HepG2 (cell line): ENCODE measurements at regions not wholly inside any gene's neighbourhood (a gene's known extent, or its start where the extent isn't known, plus 50 kb on each side); places are given as distances from the start of the nearest gene placed in this dataset.

Source experiments
- ATAC-seq: fragments of 200-7000 bp; cut with Tn5 transposase; 3 replicates; pipeline ENCODE4 v1.9.1; 2020; ENCODE audit warnings: mild to moderate bottlenecking, moderate library complexity
- BruUV-seq: library from RNA; stranded (reverse); fragments of 400-500 nt; replicated peaks from 2 replicates; lab custom pipeline; 2021; lab: Mats Ljungman, UMichigan
- CTCF ChIA-PET: fragments of 300-600 bp; formaldehyde crosslinking; extraction: SDS; loops from one replicate; lab custom pipeline; 2021; ENCODE audit warnings: low total read pairs, inconsistent platforms, low intra/inter-chr PET ratio; lab: Yijun Ruan, JAX
- POLR2A ChIA-PET: fragments of 350-600 bp; sonication (Branson Sonifier 250); formaldehyde crosslinking; loops from one replicate; lab custom pipeline; 2020; ENCODE audit warnings: antibody characterized with exemption, inconsistent platforms; lab: Yijun Ruan, JAX
- DNase-seq: peaks from one replicate; pipeline ENCODE4 v3.0.0-alpha.2; 2015; ENCODE audit warnings: low spot score
- FAIRE-seq: peaks from 3 replicates; lab custom pipeline; 2011; peaks lifted over from hg19 to GRCh38; lab: Jason Lieb, UNC
- H2AFZ ChIP-seq: one replicate; pipeline ENCODE4 v1.6.1; 2011; ENCODE audit warnings: low read length, inconsistent platforms
- H3K27ac ChIP-seq: fragments of 300-600 bp; 3 replicates; pipeline ENCODE4 v1.8.0; 2011; ENCODE audit warnings: mixed run types, mild to moderate bottlenecking, mixed read lengths, low read length, inconsistent platforms; ENCODE audit not compliant: insufficient read depth; ENCODE audit errors: extremely low read length
- H3K27me3 ChIP-seq, 2 experiments: fragments of 200-600 bp in 1 of 2; 2 replicates in 1 of 2; 3 replicates in 1 of 2; pipeline versions ENCODE4 v1.6.0 to v1.8.0; 2011; ENCODE audit warnings: low read length in 2 of 2, mild to moderate bottlenecking in 2 of 2, moderate library complexity in 2 of 2, inconsistent platforms in 1 of 2; ENCODE audit not compliant: insufficient read depth in 2 of 2, control insufficient read depth in 1 of 2
- H3K36me3 ChIP-seq, 2 experiments: fragments of 200-600 bp in 1 of 2; replicated peaks in 1 of 2; 2 replicates in 1 of 2; 3 replicates in 1 of 2; pipeline versions ENCODE4 v1.5.1 to v1.8.0; 2011; ENCODE audit warnings: low read length in 2 of 2, inconsistent platforms in 1 of 2; ENCODE audit not compliant: insufficient read depth in 2 of 2, control insufficient read depth in 1 of 2
- H3K4me1 ChIP-seq: 2 replicates; pipeline ENCODE4 v1.5.1; 2012; ENCODE audit warnings: low read length, inconsistent platforms; ENCODE audit not compliant: insufficient read depth
- H3K4me2 ChIP-seq: 2 replicates; pipeline ENCODE4 v1.6.0; 2011; ENCODE audit warnings: low read depth, low read length, inconsistent platforms
- H3K4me3 ChIP-seq, 3 experiments: fragments of 200-600 bp in 1 of 3; sonication (generic), shearing (Covaris generic) in 1 of 3; replicated peaks in 1 of 3; 2 replicates each; pipeline ENCODE4 v1.5.1; 2011 to 2016; ENCODE audit warnings: low read length in 3 of 3, inconsistent platforms in 2 of 3, low read depth in 2 of 3, mild to moderate bottlenecking in 2 of 3, control low read depth in 1 of 3, mixed read lengths in 1 of 3; ENCODE audit not compliant: insufficient read depth in 1 of 3
- H3K79me2 ChIP-seq: one replicate; pipeline ENCODE4 v1.6.1; 2011; ENCODE audit warnings: low read length, inconsistent platforms; ENCODE audit not compliant: insufficient read depth
- H3K9ac ChIP-seq: 2 replicates; pipeline ENCODE4 v1.6.0; 2011; ENCODE audit warnings: mild to moderate bottlenecking, low read depth, low read length, inconsistent platforms; ENCODE audit not compliant: insufficient read depth
- H3K9me3 ChIP-seq: 2 replicates; pipeline ENCODE4 v1.5.1; 2012; ENCODE audit warnings: mild to moderate bottlenecking, low read length
- H4K20me1 ChIP-seq: 2 replicates; pipeline ENCODE4 v1.6.0; 2011; ENCODE audit warnings: inconsistent platforms, mild to moderate bottlenecking, low read length, moderate library complexity; ENCODE audit not compliant: insufficient read depth
- BCL6 ChIP-seq: IDR thresholded peaks from 2 replicates; pipeline ENCODE4 v1.6.1; 2016; ENCODE audit warnings: missing genetic modification reagents, missing compliant biosample characterization
- CEBPB ChIP-seq: IDR thresholded peaks from 2 replicates; pipeline ENCODE4 v1.6.1; 2011; ENCODE audit warnings: low read depth, low read length, improper control_type of control experiment, borderline replicate concordance
- ELF4 ChIP-seq: sonication (generic); formaldehyde crosslinking; IDR thresholded peaks from 2 replicates; pipeline ENCODE4 v1.5.0; 2020; ENCODE audit warnings: missing genetic modification reagents, mild to moderate bottlenecking, moderate library complexity, borderline replicate concordance
- POLR2AphosphoS5 ChIP-seq: IDR thresholded peaks from 2 replicates; pipeline ENCODE4 v1.6.1; 2012; ENCODE audit warnings: low read depth, low read length
- PRMT3 ChIP-seq: sonication (generic); formaldehyde crosslinking; IDR thresholded peaks from 2 replicates; pipeline ENCODE4 v1.8.1; 2022; ENCODE audit warnings: low read depth, mild to moderate bottlenecking, moderate library complexity, missing genetic modification reagents, borderline replicate concordance
- RXRB ChIP-seq: IDR thresholded peaks from 2 replicates; pipeline ENCODE4 v1.6.1; 2016; ENCODE audit warnings: borderline replicate concordance, missing genetic modification reagents, missing compliant biosample characterization
- TOPORS ChIP-seq: sonication (generic); formaldehyde crosslinking; IDR thresholded peaks from 2 replicates; pipeline ENCODE4 v1.8.0; 2023; ENCODE audit warnings: mild to moderate bottlenecking, missing genetic modification reagents
- ZC3H13 ChIP-seq: sonication (generic); formaldehyde crosslinking; IDR thresholded peaks from 2 replicates; pipeline ENCODE4 v1.8.1; 2023; ENCODE audit warnings: mild to moderate bottlenecking, missing genetic modification reagents, moderate library complexity
- ZNF232 ChIP-seq: sonication (generic); formaldehyde crosslinking; IDR thresholded peaks from 2 replicates; pipeline ENCODE4 v1.4.0; 2020; ENCODE audit warnings: missing genetic modification reagents, borderline replicate concordance
- ZNF292 ChIP-seq: sonication (generic); formaldehyde crosslinking; IDR thresholded peaks from 2 replicates; pipeline ENCODE4 v1.8.1; 2022; ENCODE audit warnings: mild to moderate bottlenecking, low read depth, missing genetic modification reagents, borderline replicate concordance
- ZNF30 ChIP-seq: sonication (generic); formaldehyde crosslinking; IDR thresholded peaks from 2 replicates; pipeline ENCODE4 v1.5.0; 2020; ENCODE audit warnings: mild to moderate bottlenecking, missing genetic modification reagents
- ZNF460 ChIP-seq: sonication (generic); formaldehyde crosslinking; IDR thresholded peaks from 2 replicates; pipeline ENCODE4 v1.5.1; 2020; ENCODE audit warnings: missing genetic modification reagents, mild to moderate bottlenecking, borderline replicate concordance
- ZNF567 ChIP-seq: sonication (generic); formaldehyde crosslinking; IDR thresholded peaks from 2 replicates; pipeline ENCODE4 v1.8.1; 2023; ENCODE audit warnings: mild to moderate bottlenecking, missing genetic modification reagents, borderline replicate concordance
- ZNF639 ChIP-seq: conservative IDR thresholded peaks from 2 replicates; pipeline ENCODE4 v1.6.1; 2018; ENCODE audit warnings: missing genetic modification reagents
- ZNF780A ChIP-seq: sonication (generic); formaldehyde crosslinking; IDR thresholded peaks from 2 replicates; pipeline ENCODE4 v1.8.0; 2022; ENCODE audit warnings: mild to moderate bottlenecking, missing genetic modification reagents, moderate library complexity
- WGBS: methylation state at CpG from one replicate; pipeline ENCODE4 v1.1.6; 2017; ENCODE audit warnings: low lambda C conversion rate; 5-methylcytosine and 5-hydroxymethylcytosine counted together
- in situ Hi-C: cut with HindIII; loops from 2 replicates; pipeline ENCODE4 v1.10.0; 2017; ENCODE audit warnings: low pct_unique_long_range_greater_than_20kb; ENCODE audit not compliant: extremely low pct_ligation_motif_present
- intact Hi-C: fragments of 100-400 bp; cut with micrococcal nuclease; formaldehyde crosslinking; loops from one replicate; pipeline ENCODE4 v1.10.0; 2022; ENCODE audit not compliant: unreplicated experiment
- TF ChIP-seq, protein P1 (sequence below): sonication (generic); formaldehyde crosslinking; IDR thresholded peaks from 2 replicates; pipeline ENCODE4 v1.8.0; 2022; ENCODE audit warnings: mild to moderate bottlenecking, missing genetic modification reagents
- TF ChIP-seq, protein P2 (sequence below): IDR thresholded peaks from 2 replicates; pipeline ENCODE4 v1.6.1; 2016; ENCODE audit warnings: low read depth, missing genetic modification reagents, missing compliant biosample characterization

DNA sequence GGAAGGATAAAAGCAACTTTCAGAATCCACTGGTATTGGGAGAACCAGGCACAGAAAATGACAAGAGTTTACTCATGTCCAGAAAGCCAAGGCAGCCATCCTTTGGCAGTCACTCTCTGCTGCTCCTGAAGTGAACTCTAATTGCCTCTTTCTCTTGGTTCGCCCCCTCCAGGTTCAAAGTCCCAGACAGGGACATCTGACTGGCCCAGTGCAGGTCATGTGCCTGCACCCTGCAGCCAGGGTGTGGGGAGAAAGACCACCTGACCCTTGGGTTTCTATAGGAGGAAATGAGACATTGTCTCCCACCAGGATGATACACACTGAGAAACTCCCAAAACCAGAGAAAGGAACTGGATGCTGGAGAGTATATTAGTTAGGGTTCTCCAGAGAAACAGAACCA is 103.9 kb upstream of the SYT6 start:
- in situ Hi-C loops: no loop called here
- TF ChIP-seq CEBPB (no peak), ZNF292 (CRISPR knock-in tag) (no peak), BCL6 (CRISPR knock-in tag) (no peak), ZNF780A (CRISPR knock-in tag) (no peak), ZNF639 (CRISPR knock-in tag) (no peak), PRMT3 (CRISPR knock-in tag) (no peak), POLR2AphosphoS5 (no peak), ZNF567 (CRISPR knock-in tag) (no peak), RXRB (CRISPR knock-in tag) (no peak), ZNF30 (CRISPR knock-in tag) (no peak), ZC3H13 (no peak), ZNF232 (no peak), TOPORS (CRISPR knock-in tag) (no peak), ELF4 (no peak), ZNF460 (CRISPR knock-in tag) (no peak)
- TF ChIP-seq, protein P1, sequence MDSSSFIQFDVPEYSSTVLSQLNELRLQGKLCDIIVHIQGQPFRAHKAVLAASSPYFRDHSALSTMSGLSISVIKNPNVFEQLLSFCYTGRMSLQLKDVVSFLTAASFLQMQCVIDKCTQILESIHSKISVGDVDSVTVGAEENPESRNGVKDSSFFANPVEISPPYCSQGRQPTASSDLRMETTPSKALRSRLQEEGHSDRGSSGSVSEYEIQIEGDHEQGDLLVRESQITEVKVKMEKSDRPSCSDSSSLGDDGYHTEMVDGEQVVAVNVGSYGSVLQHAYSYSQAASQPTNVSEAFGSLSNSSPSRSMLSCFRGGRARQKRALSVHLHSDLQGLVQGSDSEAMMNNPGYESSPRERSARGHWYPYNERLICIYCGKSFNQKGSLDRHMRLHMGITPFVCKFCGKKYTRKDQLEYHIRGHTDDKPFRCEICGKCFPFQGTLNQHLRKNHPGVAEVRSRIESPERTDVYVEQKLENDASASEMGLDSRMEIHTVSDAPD (CRISPR knock-in tag): no peak
- TF ChIP-seq, protein P2, sequence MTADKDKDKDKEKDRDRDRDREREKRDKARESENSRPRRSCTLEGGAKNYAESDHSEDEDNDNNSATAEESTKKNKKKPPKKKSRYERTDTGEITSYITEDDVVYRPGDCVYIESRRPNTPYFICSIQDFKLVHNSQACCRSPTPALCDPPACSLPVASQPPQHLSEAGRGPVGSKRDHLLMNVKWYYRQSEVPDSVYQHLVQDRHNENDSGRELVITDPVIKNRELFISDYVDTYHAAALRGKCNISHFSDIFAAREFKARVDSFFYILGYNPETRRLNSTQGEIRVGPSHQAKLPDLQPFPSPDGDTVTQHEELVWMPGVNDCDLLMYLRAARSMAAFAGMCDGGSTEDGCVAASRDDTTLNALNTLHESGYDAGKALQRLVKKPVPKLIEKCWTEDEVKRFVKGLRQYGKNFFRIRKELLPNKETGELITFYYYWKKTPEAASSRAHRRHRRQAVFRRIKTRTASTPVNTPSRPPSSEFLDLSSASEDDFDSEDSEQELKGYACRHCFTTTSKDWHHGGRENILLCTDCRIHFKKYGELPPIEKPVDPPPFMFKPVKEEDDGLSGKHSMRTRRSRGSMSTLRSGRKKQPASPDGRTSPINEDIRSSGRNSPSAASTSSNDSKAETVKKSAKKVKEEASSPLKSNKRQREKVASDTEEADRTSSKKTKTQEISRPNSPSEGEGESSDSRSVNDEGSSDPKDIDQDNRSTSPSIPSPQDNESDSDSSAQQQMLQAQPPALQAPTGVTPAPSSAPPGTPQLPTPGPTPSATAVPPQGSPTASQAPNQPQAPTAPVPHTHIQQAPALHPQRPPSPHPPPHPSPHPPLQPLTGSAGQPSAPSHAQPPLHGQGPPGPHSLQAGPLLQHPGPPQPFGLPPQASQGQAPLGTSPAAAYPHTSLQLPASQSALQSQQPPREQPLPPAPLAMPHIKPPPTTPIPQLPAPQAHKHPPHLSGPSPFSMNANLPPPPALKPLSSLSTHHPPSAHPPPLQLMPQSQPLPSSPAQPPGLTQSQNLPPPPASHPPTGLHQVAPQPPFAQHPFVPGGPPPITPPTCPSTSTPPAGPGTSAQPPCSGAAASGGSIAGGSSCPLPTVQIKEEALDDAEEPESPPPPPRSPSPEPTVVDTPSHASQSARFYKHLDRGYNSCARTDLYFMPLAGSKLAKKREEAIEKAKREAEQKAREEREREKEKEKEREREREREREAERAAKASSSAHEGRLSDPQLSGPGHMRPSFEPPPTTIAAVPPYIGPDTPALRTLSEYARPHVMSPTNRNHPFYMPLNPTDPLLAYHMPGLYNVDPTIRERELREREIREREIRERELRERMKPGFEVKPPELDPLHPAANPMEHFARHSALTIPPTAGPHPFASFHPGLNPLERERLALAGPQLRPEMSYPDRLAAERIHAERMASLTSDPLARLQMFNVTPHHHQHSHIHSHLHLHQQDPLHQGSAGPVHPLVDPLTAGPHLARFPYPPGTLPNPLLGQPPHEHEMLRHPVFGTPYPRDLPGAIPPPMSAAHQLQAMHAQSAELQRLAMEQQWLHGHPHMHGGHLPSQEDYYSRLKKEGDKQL (CRISPR knock-in tag): no peak

More for the DNA sequence above, 103.9 kb upstream of the SYT6 start:
- Histone ChIP-seq H3K9me3 (no peaks in the 10 kb centered on the region), H3K36me3 (no peaks in the 10 kb centered on the region), H3K9ac (no peak overlapping the region), H3K27me3 (no peaks in the 10 kb centered on the region), H4K20me1 (no peaks in the 10 kb centered on the region), H3K4me2 (no peak overlapping the region), H3K27ac (no peak overlapping the region), H3K4me1 (peaks cover 8% of the 10 kb centered on the region), H3K79me2 (no peaks in the 10 kb centered on the region), H2AFZ (no peak overlapping the region), H3K4me3 (no peak overlapping the region)
- ATAC-seq (no peak), FAIRE-seq (no peak), DNase-seq (no peak)
- ChIA-PET POLR2A (no interaction called here), CTCF (no interaction called here)
- WGBS: 25% methylated on average over 1 of the region's 1 CpG
- no TSS peak for BruUV-seq
- intact Hi-C loops: no loop called here
